Hepatocyte (in vitro differentiated cells): ENCODE measurements at regions not wholly inside any gene's neighbourhood (a gene's known extent, or its start where the extent isn't known, plus 50 kb on each side); places are given as distances from the start of the nearest gene placed in this dataset.

Experiments
- DNase-seq: peaks from one replicate; pipeline ENCODE4 v3.0.0-alpha.2; 2016; ENCODE audit warnings: low spot score
- H2AFZ ChIP-seq: fragments of 200-600 bp; sonication (generic); 2 replicates; pipeline ENCODE4 v1.6.0; 2016; ENCODE audit warnings: antibody characterized with exemption, mild to moderate bottlenecking
- H3K27ac ChIP-seq: fragments of 200-600 bp; sonication (generic); 2 replicates; pipeline ENCODE4 v1.5.1; 2016; ENCODE audit warnings: mild to moderate bottlenecking
- H3K27me3 ChIP-seq: fragments of 200-600 bp; sonication (generic); 2 replicates; pipeline ENCODE4 v1.6.1; 2016
- H3K36me3 ChIP-seq: fragments of 200-600 bp; sonication (generic); replicated peaks from 2 replicates; pipeline ENCODE4 v1.5.1; 2016; ENCODE audit warnings: low read depth; ENCODE audit not compliant: insufficient read depth
- H3K4me1 ChIP-seq: fragments of 200-600 bp; sonication (generic); 2 replicates; pipeline ENCODE4 v1.5.1; 2016; ENCODE audit warnings: mild to moderate bottlenecking, moderate library complexity; ENCODE audit not compliant: insufficient read depth
- H3K4me2 ChIP-seq: fragments of 200-600 bp; sonication (generic); 2 replicates; pipeline ENCODE4 v1.6.0; 2016
- H3K4me3 ChIP-seq: fragments of 200-600 bp; sonication (generic); 2 replicates; pipeline ENCODE4 v1.5.1; 2016; ENCODE audit warnings: mild to moderate bottlenecking
- H3K79me2 ChIP-seq: fragments of 200-600 bp; sonication (generic); 2 replicates; pipeline ENCODE4 v1.6.0; 2017; ENCODE audit warnings: mild to moderate bottlenecking
- H3K9me2 ChIP-seq: fragments of 200-600 bp; sonication (generic); replicated peaks from 2 replicates; pipeline ENCODE4 v1.6.0; 2017; ENCODE audit warnings: mild to moderate bottlenecking; ENCODE audit not compliant: insufficient read depth
- H3K9me3 ChIP-seq: fragments of 200-600 bp; sonication (generic); 2 replicates; pipeline ENCODE4 v1.5.1; 2016; ENCODE audit warnings: low read depth, mild to moderate bottlenecking
- H4K20me1 ChIP-seq: fragments of 200-600 bp; sonication (generic); 2 replicates; pipeline ENCODE4 v1.6.0; 2016; ENCODE audit warnings: mild to moderate bottlenecking; ENCODE audit not compliant: insufficient read depth, poor library complexity, severe bottlenecking
- CTCF ChIP-seq: fragments of 200-600 bp; sonication (generic); IDR thresholded peaks from 2 replicates; pipeline ENCODE4 v1.5.1; 2016; ENCODE audit warnings: antibody characterized with exemption, mild to moderate bottlenecking; ENCODE audit not compliant: poor library complexity
- EZH2 ChIP-seq: fragments of 200-600 bp; sonication (generic); IDR thresholded peaks from 2 replicates; pipeline ENCODE4 v1.6.1; 2016; ENCODE audit warnings: antibody characterized with exemption, mild to moderate bottlenecking, borderline replicate concordance
- EZH2phosphoT487 ChIP-seq: fragments of 200-600 bp; sonication (generic); IDR thresholded peaks from one replicate; pipeline ENCODE4 v1.6.1; 2018; ENCODE audit warnings: antibody characterized with exemption, mild to moderate bottlenecking, low read depth, moderate library complexity; ENCODE audit not compliant: unreplicated experiment, severe bottlenecking
- WGBS: methylation state at CpG from one replicate; pipeline ENCODE4 v1.1.6; 2016; ENCODE audit warnings: low lambda C conversion rate; ENCODE audit errors: missing lambda C conversion rate; 5-methylcytosine and 5-hydroxymethylcytosine counted together

- no peak overlapping the region for H2AFZ ChIP-seq
- H3K9me3 ChIP-seq = no peaks in the 10 kb centered on the region
- no peaks in the 10 kb centered on the region for H3K4me1 ChIP-seq
- no peaks in the 10 kb centered on the region for H3K36me3 ChIP-seq
- no peaks in the 10 kb centered on the region for H3K27me3 ChIP-seq
- H3K4me2 ChIP-seq = no peak overlapping the region
- no peaks in the 10 kb centered on the region for H4K20me1 ChIP-seq
- H3K79me2 ChIP-seq = no peaks in the 10 kb centered on the region
- no peaks in the 10 kb centered on the region for H3K9me2 ChIP-seq
- no peak for DNase-seq
- TF ChIP-seq EZH2 = no peak
- TF ChIP-seq EZH2phosphoT487 = no peak
- no peak for TF ChIP-seq CTCF
- H3K4me3 ChIP-seq = no peak overlapping the region
- 65% methylated on average over 3 of the region's 3 CpGs for WGBS
- peak overlapping the region; percentile 52 for H3K27ac ChIP-seq
These were observed 156.7 kb downstream of the CDCA7 start for GRCh38 chr2:173511357-173511756.

GRCh38 chr2:173511942-173512341, 157.3 kb downstream of the CDCA7 start:
- 29% methylated on average over 1 of the region's 1 CpG for WGBS

GRCh38 chr2:173513107-173513727, 158.5 kb downstream of the CDCA7 start:
- Histone ChIP-seq H3K4me2 (no peak overlapping the region), H3K4me3 (no peak overlapping the region), H3K27ac (no peak overlapping the region), H3K79me2 (no peaks in the 10 kb centered on the region), H4K20me1 (no peaks in the 10 kb centered on the region), H3K27me3 (no peaks in the 10 kb centered on the region), H2AFZ (no peak overlapping the region), H3K36me3 (no peaks in the 10 kb centered on the region), H3K4me1 (no peaks in the 10 kb centered on the region), H3K9me2 (no peaks in the 10 kb centered on the region), H3K9me3 (peaks cover 5% of the 10 kb centered on the region)
- WGBS = 74% methylated on average over 8 of the region's 8 CpGs
- TF ChIP-seq EZH2phosphoT487 = no peak
- TF ChIP-seq CTCF = no peak
- no peak for TF ChIP-seq EZH2
- no peak for DNase-seq

More at GRCh38 chr2:173511942-173512341, 157.3 kb downstream of the CDCA7 start:
- Histone ChIP-seq H2AFZ (no peak overlapping the region), H3K4me3 (no peak overlapping the region), H3K4me1 (no peaks in the 10 kb centered on the region), H3K9me3 (no peaks in the 10 kb centered on the region), H3K4me2 (no peak overlapping the region), H3K27ac (peak overlapping the region; percentile 52), H3K27me3 (no peaks in the 10 kb centered on the region), H4K20me1 (no peaks in the 10 kb centered on the region), H3K9me2 (no peaks in the 10 kb centered on the region), H3K36me3 (no peaks in the 10 kb centered on the region), H3K79me2 (no peaks in the 10 kb centered on the region)
- TF ChIP-seq CTCF = no peak
- no peak for TF ChIP-seq EZH2phosphoT487
- TF ChIP-seq EZH2 = no peak
- DNase-seq = no peak

GRCh38 chr2:173520918-173521317, 166.2 kb downstream of the CDCA7 start:
- H3K79me2 ChIP-seq = no peaks in the 10 kb centered on the region
- H3K4me3 ChIP-seq = no peak overlapping the region
- 77% methylated on average over 2 of the region's 2 CpGs for WGBS
- no peaks in the 10 kb centered on the region for H3K9me2 ChIP-seq
- no peak overlapping the region for H2AFZ ChIP-seq
- no peaks in the 10 kb centered on the region for H3K36me3 ChIP-seq
- DNase-seq = no peak
- H3K27me3 ChIP-seq = no peaks in the 10 kb centered on the region
- H3K9me3 ChIP-seq = peaks cover 10% of the 10 kb centered on the region
- H3K4me1 ChIP-seq = peaks cover 10% of the 10 kb centered on the region
- H3K27ac ChIP-seq = no peak overlapping the region
- H4K20me1 ChIP-seq = no peaks in the 10 kb centered on the region
- H3K4me2 ChIP-seq = no peak overlapping the region
- TF ChIP-seq EZH2 (no peak), CTCF (no peak), EZH2phosphoT487 (no peak)
